Stimulated activated CD8-positive, alpha-beta memory T cell treated with anti-CD3 and anti-CD28 coated beads, Interleukin-2, amount 100 ng/mL, for 1 hour (primary cell): ENCODE measurements at regions not wholly inside any gene's neighbourhood (a gene's known extent, or its start where the extent isn't known, plus 50 kb on each side); places are given as distances from the start of the nearest gene placed in this dataset.
"Not testable (repeated sequence)": the region's sequence is repeated elsewhere in the genome, so short reads cannot be mapped to it uniquely, and the experiment has no call there.

Source experiments
- DNase-seq, 2 donors: peaks; one replicate each; pipeline ENCODE4 v3.0.0-alpha.2; 2020; ENCODE audit warnings: low read depth in 2 of 2

- DNase-seq = no peak
Measured at GRCh38 chr12:25337916-25338315, 87.2 kb upstream of the KRAS start.

- no peak for DNase-seq
Measured at GRCh38 chr12:25332143-25332542, 81.4 kb upstream of the KRAS start.

- DNase-seq = no peak
Measured at GRCh38 chr12:25328072-25328712, 77.5 kb upstream of the KRAS start.

DNA sequence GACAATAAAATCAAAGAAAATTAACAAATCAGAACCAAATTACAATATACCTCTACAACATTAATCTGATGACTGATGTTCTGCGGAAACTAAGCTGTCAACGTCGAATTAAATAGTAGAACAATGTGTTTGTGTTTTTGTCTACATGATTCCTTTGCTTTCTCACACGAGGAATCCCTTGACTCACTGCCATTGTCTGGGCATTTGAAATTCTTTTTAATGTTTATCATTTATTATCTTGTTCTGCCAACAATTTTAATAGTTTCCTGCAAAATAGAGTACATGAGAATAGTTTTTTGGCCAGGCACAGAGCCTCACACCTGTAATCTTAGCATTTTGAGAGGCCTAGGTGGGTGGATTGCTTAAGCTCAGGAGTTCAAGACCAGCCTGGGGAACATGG lies 76.6 kb upstream of the KRAS start:
- no peak for DNase-seq

DNA sequence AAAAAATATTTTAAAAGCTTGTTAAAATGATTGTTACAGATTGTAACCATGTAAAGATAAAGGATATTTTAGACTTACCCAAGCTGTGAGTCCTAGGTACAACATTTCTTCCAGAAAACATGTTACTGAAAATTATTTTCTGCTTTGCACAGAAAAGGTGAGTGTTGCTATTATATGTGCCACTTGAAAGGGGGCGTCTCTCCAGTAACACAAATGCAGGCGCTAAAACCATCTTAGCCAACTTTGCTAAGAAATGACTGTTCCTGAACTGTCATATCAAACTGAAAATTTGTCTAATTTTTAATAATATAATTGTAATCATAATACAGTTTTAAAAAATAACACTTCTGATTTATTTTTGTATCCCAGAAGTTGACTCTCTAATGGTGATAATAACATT lies 75.6 kb upstream of the KRAS start:
- DNase-seq = no peak

DNA sequence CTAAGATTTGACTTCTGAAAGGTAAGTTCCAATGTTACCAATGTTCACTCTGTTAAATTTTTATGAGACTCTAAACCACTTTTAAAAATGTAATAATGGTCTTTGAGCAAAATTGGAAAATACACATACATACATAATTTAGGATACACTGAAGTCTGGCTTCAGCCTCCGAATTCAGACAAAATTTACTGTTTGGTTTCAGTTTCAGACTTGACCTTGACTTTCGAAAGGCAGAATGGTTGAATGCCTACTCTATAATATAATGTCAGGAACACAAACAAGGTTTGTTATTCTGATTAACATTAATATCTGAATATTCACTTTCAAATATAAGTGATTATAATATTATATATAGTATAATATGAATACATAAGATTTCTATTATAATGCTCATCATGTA lies 74.1 kb upstream of the KRAS start:
- no peak for DNase-seq

- no peak for DNase-seq
Measured at GRCh38 chr12:25323581-25323982, 72.9 kb upstream of the KRAS start.

DNA sequence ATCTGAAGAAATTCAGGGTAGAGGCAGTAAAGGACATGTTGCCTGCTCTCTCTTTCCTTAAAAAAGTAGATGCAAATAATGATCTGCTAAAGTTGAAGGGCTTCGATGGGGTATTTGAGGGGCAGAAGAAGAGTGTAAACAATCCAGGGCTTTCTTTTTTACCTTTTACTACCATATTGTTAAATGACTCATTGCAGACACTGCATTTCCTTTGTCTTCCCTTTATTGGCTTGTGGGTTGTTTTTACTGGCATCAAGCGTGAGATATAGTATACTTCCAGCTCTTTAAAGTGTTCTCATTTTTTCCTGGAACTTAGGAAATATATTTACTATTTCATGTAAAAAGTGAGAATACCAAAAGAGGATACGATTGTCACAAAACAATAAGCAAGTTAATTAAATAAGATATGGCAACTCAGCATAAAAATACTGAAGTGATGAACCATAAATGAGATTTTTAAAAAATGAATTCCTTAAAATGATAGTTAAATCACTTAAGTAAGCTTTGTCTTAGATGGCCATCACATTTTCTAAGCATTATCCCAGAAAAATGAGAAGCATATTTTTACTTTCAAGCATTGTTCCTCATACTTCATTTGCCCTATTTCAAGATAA lies 72.3 kb upstream of the KRAS start:
- no peak for DNase-seq

DNA sequence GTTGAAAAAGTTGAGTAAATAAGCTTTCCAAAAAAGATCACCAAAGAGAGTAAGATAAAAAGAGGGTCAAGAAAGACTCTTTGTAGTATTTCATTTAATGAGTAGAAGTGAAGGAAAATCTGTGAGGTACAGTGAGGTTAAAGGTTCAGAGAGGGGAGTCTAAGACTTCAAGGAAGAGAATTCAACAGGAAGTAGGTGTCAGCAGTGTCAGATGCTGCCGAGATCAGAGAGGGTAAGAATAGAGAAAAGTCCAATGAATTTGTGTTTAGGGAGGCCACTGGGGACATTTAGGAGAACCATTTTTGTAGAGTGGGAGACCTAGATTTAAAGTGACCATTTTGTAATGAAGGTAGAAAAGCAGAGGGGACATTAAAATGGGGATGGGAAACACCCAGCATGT lies 71.6 kb upstream of the KRAS start:
- DNase-seq = no peak

- DNase-seq = no peak
Measured at GRCh38 chr12:25321772-25322171, 71.0 kb upstream of the KRAS start.

DNA sequence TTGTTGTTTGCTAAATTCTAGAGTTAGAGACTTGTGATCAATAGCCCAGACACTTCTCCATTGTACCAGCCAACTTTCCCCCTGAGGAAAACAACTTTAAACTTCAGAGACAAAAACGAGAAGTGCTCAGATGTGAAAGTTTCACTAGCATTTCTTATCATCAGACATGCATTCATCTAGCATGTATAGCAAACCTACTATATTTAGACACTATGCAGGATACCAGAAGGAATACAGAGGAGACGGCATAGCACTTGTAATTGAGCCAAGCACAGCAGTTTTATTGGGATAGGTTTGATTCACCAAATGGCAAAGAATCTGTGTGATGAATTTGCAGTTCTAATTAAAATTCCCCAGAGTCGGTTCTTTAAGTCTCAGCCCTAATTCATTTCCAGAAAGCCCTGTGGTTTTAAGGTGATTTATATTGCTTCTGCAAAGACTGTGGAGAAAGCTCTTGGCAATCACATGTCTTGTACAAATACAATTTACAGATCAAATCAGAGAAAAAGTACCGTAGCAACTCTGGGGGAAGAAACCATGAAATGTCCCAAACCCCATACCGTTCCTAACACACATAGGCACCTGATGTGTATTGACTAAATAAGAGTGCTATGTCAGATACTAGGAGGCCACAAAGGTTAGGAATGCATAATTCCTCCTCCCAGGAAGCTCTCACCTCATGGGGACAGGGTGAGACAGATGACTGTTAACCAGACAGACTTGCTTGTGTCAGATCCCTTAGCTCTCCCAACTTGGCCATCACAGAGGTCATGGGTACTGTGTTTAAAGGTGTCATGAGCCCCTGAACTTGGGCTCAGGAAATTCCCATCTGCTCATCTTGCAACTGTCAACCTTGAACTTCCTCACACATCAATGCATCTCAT lies 69.6 kb upstream of the KRAS start:
- DNase-seq = no peak

- no peak for DNase-seq
Measured at GRCh38 chr12:25319233-25319984, 68.7 kb upstream of the KRAS start.

DNA sequence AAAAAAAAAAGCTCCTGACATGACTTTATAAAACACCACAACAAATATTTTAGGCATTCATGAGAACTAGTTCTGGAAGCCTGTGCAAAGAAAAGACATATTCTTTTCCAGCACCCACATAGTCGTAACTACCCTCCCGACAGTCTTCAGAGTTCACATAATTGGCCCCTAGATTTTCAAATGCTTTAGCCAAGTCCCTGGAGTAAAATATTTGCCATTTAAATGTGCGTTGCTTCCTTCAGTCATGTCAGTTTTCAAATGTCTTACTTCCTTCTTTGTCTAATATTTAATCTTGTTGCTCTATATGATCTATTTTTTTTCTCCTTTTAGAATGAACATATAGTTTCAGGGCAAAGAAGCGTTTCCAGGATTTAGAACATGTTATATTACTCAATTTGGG lies 66.8 kb upstream of the KRAS start:
- DNase-seq = no peak

GRCh38 chr12:25315388-25315787 lies 64.7 kb upstream of the KRAS start:
- DNase-seq = no peak

DNA sequence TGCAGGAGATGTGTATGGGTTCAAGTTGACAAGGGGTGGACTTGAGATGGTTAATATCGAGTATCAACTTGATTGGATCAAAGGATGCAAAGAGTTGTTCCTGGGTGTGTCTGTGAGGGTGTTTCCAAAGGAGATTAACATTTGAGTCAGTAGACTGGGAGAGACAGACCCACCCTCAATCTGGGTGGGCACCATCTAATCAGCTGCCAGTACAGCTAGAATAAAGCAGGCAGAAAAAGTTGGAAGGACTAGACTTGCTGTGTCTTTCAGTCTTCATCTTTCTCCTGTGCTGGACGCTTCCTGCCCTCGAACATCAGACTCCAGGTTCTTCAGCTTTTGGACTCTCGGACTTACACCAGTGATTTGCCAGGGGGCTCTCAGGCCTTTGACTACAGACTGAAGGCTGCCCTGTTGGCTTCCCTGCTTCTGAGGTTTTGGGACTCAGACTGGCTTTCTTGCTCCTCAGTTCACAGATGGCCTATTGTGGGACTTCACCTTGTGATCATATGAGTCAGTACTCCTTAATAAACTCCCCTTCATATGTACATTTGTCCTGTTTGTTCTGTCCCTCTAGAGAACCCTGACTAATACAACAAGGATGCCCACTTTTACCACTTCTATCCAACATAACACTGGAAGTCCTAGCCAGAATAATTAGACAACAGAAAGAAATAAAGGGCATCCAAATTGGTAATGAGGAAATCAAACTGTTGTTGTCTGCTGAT lies 62.7 kb upstream of the KRAS start:
- DNase-seq = not testable (repeated sequence)

DNA sequence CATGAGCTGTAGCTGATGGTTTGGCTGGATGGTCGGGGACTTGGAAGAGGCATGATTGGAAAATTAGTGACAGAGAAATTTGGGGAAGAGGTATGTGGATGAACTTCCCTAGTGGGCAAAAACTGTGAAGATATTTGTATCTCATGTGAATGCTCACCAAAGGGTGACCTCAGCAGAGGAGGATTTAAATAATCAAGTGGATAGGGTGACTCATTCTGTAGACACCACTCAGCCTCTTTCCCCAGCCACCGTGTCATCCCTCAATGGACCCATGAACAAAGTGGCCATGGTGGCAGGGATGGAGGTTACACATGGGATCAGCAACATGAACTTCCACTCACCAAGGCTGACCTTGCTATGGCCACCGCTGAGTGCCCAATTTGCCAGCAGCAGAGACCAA lies 60.8 kb upstream of the KRAS start:
- DNase-seq = no peak

- not testable (repeated sequence) for DNase-seq
Measured at GRCh38 chr12:25310071-25310470, 59.3 kb upstream of the KRAS start.

GRCh38 chr12:25308756-25309155 lies 58.0 kb upstream of the KRAS start:
- no peak for DNase-seq

- no peak for DNase-seq
Measured at GRCh38 chr12:25307818-25308217, 57.1 kb upstream of the KRAS start.

- no peak for DNase-seq
Measured at GRCh38 chr12:25301798-25302197, 51.1 kb upstream of the KRAS start.
